NOMO-1 treated with dmso at 0.1 percent for 144 hours (cell line): ENCODE measurements at regions not wholly inside any gene's neighbourhood (a gene's known extent, or its start where the extent isn't known, plus 50 kb on each side); places are given as distances from the start of the nearest gene placed in this dataset.
"Not testable (repeated sequence)": the region's sequence is repeated elsewhere in the genome, so short reads cannot be mapped to it uniquely, and the experiment has no call there.

ENCODE experiments used
- DNase-seq: peaks from one replicate; lab custom pipeline; 2025; ENCODE audit not compliant: unreplicated experiment; lab: John Stamatoyannopoulos, UW

- no peak for DNase-seq
These were observed 92.5 kb upstream of the KCNE2 start for GRCh38 chr21:34271189-34271851.

GRCh38 chr21:34272321-34272720 lies 91.5 kb upstream of the KCNE2 start:
- DNase-seq, result no peak

GRCh38 chr21:34274001-34274400 lies 89.8 kb upstream of the KCNE2 start:
- DNase-seq, result no peak

GRCh38 chr21:34276711-34277425 lies 86.9 kb upstream of the KCNE2 start:
- DNase-seq, result no peak

- DNase-seq, result no peak
These were observed 85.4 kb upstream of the KCNE2 start for GRCh38 chr21:34278451-34278850.

- DNase-seq, result no peak
These were observed 84.5 kb upstream of the KCNE2 start for GRCh38 chr21:34279285-34279684.

GRCh38 chr21:34279883-34280282 lies 83.9 kb upstream of the KCNE2 start:
- no peak for DNase-seq

- no peak for DNase-seq
These were observed 83.4 kb upstream of the KCNE2 start for GRCh38 chr21:34280389-34280795.

- DNase-seq, result no peak
These were observed 82.8 kb upstream of the KCNE2 start for GRCh38 chr21:34280959-34281358.

- DNase-seq, result no peak
These were observed 81.6 kb upstream of the KCNE2 start for GRCh38 chr21:34282223-34282622.

GRCh38 chr21:34284666-34285065 lies 79.1 kb upstream of the KCNE2 start:
- DNase-seq, result no peak

GRCh38 chr21:34288042-34288441 lies 75.8 kb upstream of the KCNE2 start:
- not testable (repeated sequence) for DNase-seq

- DNase-seq, result no peak
These were observed 74.0 kb upstream of the KCNE2 start for GRCh38 chr21:34289856-34290255.

GRCh38 chr21:34296878-34297277 lies 66.9 kb upstream of the KCNE2 start:
- DNase-seq, result no peak

- DNase-seq, result no peak
These were observed 65.2 kb upstream of the KCNE2 start for GRCh38 chr21:34298534-34299167.

- DNase-seq, result no peak
These were observed 64.7 kb upstream of the KCNE2 start for GRCh38 chr21:34299168-34299539.

GRCh38 chr21:34302521-34302920 lies 61.3 kb upstream of the KCNE2 start:
- no peak for DNase-seq

- no peak for DNase-seq
These were observed 57.9 kb upstream of the KCNE2 start for GRCh38 chr21:34305605-34306604.

GRCh38 chr21:34307991-34308532 lies 55.7 kb upstream of the KCNE2 start:
- no peak for DNase-seq

- DNase-seq, result no peak
These were observed 52.1 kb upstream of the KCNE2 start for GRCh38 chr21:34311561-34312330.
